HG03196 (cell line): ENCODE measurements at regions not wholly inside any gene's neighbourhood (a gene's known extent, or its start where the extent isn't known, plus 50 kb on each side); places are given as distances from the start of the nearest gene placed in this dataset.

Source experiments
- ATAC-seq: cut with Tn5 transposase; IDR thresholded peaks from one replicate; pipeline ENCODE4 v1.9.1; 2021; ENCODE audit not compliant: unreplicated experiment

GRCh38 chr1:98211271-98211845, 290.5 kb upstream of the DPYD start:
- ATAC-seq: no peak

- ATAC-seq: no peak
These were observed 289.7 kb upstream of the DPYD start for GRCh38 chr1:98210563-98210962.

- ATAC-seq: no peak
These were observed 289.2 kb upstream of the DPYD start for GRCh38 chr1:98210064-98210463.

- no peak for ATAC-seq
These were observed 284.6 kb upstream of the DPYD start for GRCh38 chr1:98205291-98206017.

GRCh38 chr1:98203466-98203865, 282.6 kb upstream of the DPYD start:
- ATAC-seq: no peak

- ATAC-seq: no peak
These were observed 280.8 kb upstream of the DPYD start for GRCh38 chr1:98201666-98202081.

- no peak for ATAC-seq
These were observed 276.5 kb upstream of the DPYD start for GRCh38 chr1:98197356-98197755.

GRCh38 chr1:98196012-98196411, 275.2 kb upstream of the DPYD start:
- no peak for ATAC-seq

- no peak for ATAC-seq
These were observed 267.9 kb upstream of the DPYD start for GRCh38 chr1:98188774-98189173.

- no peak for ATAC-seq
These were observed 264.0 kb upstream of the DPYD start for GRCh38 chr1:98184856-98185255.

GRCh38 chr1:98181036-98181764, 260.4 kb upstream of the DPYD start:
- no peak for ATAC-seq

- no peak for ATAC-seq
These were observed 258.4 kb upstream of the DPYD start for GRCh38 chr1:98179151-98179773.

- ATAC-seq: no peak
These were observed 256.9 kb upstream of the DPYD start for GRCh38 chr1:98177751-98178150.

GRCh38 chr1:98176936-98177335, 256.1 kb upstream of the DPYD start:
- no peak for ATAC-seq

- no peak for ATAC-seq
These were observed 255.6 kb upstream of the DPYD start for GRCh38 chr1:98176414-98176813.

- no peak for ATAC-seq
These were observed 251.7 kb upstream of the DPYD start for GRCh38 chr1:98172578-98172977.

- no peak for ATAC-seq
These were observed 251.2 kb upstream of the DPYD start for GRCh38 chr1:98172022-98172421.

GRCh38 chr1:98164509-98164908, 243.7 kb upstream of the DPYD start:
- ATAC-seq: no peak

- no peak for ATAC-seq
These were observed 236.9 kb upstream of the DPYD start for GRCh38 chr1:98157524-98158313.

- ATAC-seq: no peak
These were observed 226.4 kb upstream of the DPYD start for GRCh38 chr1:98147280-98147679.

GRCh38 chr1:98145655-98146054, 224.8 kb upstream of the DPYD start:
- ATAC-seq: no peak
